ENCODE measurements at regions not wholly inside any gene's neighbourhood (a gene's known extent, or its start where the extent isn't known, plus 50 kb on each side); places are given as distances from the start of the nearest gene placed in this dataset.

GRCh38 chr11:115556984-115557383 lies 52.8 kb upstream of the CADM1 start:
- no peak for DNase-seq

- DNase-seq, result no peak
Observed at GRCh38 chr11:115555336-115556090, 51.3 kb upstream of the CADM1 start.
